ENCODE measurements at regions not wholly inside any gene's neighbourhood (a gene's known extent, or its start where the extent isn't known, plus 50 kb on each side); places are given as distances from the start of the nearest gene placed in this dataset.

GRCh38 chr5:87853541-87853940, 415.1 kb downstream of the TMEM161B start:
- DNase-seq = no peak

GRCh38 chr5:87851603-87852002, 417.0 kb downstream of the TMEM161B start:
- DNase-seq = no peak

GRCh38 chr5:87850843-87851242, 417.8 kb downstream of the TMEM161B start:
- DNase-seq = no peak

- DNase-seq = no peak
Measured at GRCh38 chr5:87845734-87846133, 422.9 kb downstream of the TMEM161B start.

GRCh38 chr5:87844866-87845265, 423.8 kb downstream of the TMEM161B start:
- no peak for DNase-seq

GRCh38 chr5:87844449-87844848, 424.2 kb downstream of the TMEM161B start:
- no peak for DNase-seq

- DNase-seq = no peak
Measured at GRCh38 chr5:87836696-87837095, 424.0 kb upstream of the CCNH start.

- no peak for DNase-seq
Measured at GRCh38 chr5:87831499-87831898, 418.8 kb upstream of the CCNH start.

GRCh38 chr5:87829217-87829551, 416.5 kb upstream of the CCNH start:
- DNase-seq = no peak

- DNase-seq = no peak
Measured at GRCh38 chr5:87828545-87829216, 416.0 kb upstream of the CCNH start.

GRCh38 chr5:87827539-87827938, 414.8 kb upstream of the CCNH start:
- no peak for DNase-seq

GRCh38 chr5:87826507-87826906, 413.8 kb upstream of the CCNH start:
- DNase-seq = no peak

- DNase-seq = no peak
Measured at GRCh38 chr5:87825583-87825982, 412.9 kb upstream of the CCNH start.

- DNase-seq = no peak
Measured at GRCh38 chr5:87807783-87808182, 395.1 kb upstream of the CCNH start.

GRCh38 chr5:87803352-87803751, 390.6 kb upstream of the CCNH start:
- no peak for DNase-seq

- no peak for DNase-seq
Measured at GRCh38 chr5:87791869-87792268, 379.1 kb upstream of the CCNH start.

GRCh38 chr5:87788416-87788815, 375.7 kb upstream of the CCNH start:
- DNase-seq = no peak

- no peak for DNase-seq
Measured at GRCh38 chr5:87787625-87788256, 375.0 kb upstream of the CCNH start.

GRCh38 chr5:87787086-87787485, 374.4 kb upstream of the CCNH start:
- DNase-seq = no peak

GRCh38 chr5:87786471-87786870, 373.7 kb upstream of the CCNH start:
- no peak for DNase-seq

- no peak for DNase-seq
Measured at GRCh38 chr5:87785554-87786335, 373.0 kb upstream of the CCNH start.

GRCh38 chr5:87784879-87785495, 372.3 kb upstream of the CCNH start:
- DNase-seq = no peak

GRCh38 chr5:87784311-87784710, 371.6 kb upstream of the CCNH start:
- DNase-seq = no peak

GRCh38 chr5:87782916-87783315, 370.2 kb upstream of the CCNH start:
- DNase-seq = no peak

All from CD4-positive, alpha-beta T cell treated with Interleukin-17A for 1 hour (primary cell).